HEK293T (cell line): ENCODE measurements at regions not wholly inside any gene's neighbourhood (a gene's known extent, or its start where the extent isn't known, plus 50 kb on each side); places are given as distances from the start of the nearest gene placed in this dataset.

Source experiments
- ARNT ChIP-seq: fragments of 450-650 bp; IDR thresholded peaks from 2 replicates; pipeline ENCODE4 v1.6.1; 2017; ENCODE audit warnings: mild to moderate bottlenecking
- BHLHE40 ChIP-seq: fragments of 450-650 bp; IDR thresholded peaks from 2 replicates; pipeline ENCODE4 v1.6.1; 2016; ENCODE audit warnings: mild to moderate bottlenecking, moderate library complexity, borderline replicate concordance
- FOXA1 ChIP-seq: fragments of 450-650 bp; IDR thresholded peaks from 2 replicates; pipeline ENCODE4 v1.6.1; 2016; ENCODE audit warnings: mild to moderate bottlenecking
- FOXK2 ChIP-seq: fragments of 450-650 bp; IDR thresholded peaks from 2 replicates; pipeline ENCODE4 v1.6.1; 2016; ENCODE audit warnings: mild to moderate bottlenecking
- FOXM1 ChIP-seq: fragments of 450-650 bp; IDR thresholded peaks from 2 replicates; pipeline ENCODE4 v1.6.1; 2017; ENCODE audit warnings: mild to moderate bottlenecking, borderline replicate concordance
- HDGF ChIP-seq: fragments of 450-650 bp; IDR thresholded peaks from 2 replicates; pipeline ENCODE4 v1.6.1; 2017; ENCODE audit warnings: antibody characterized with exemption, borderline replicate concordance
- NFRKB ChIP-seq: fragments of 450-650 bp; IDR thresholded peaks from 2 replicates; pipeline ENCODE4 v1.6.1; 2016; ENCODE audit warnings: mild to moderate bottlenecking, moderate library complexity
- PKNOX1 ChIP-seq: fragments of 450-650 bp; IDR thresholded peaks from 2 replicates; pipeline ENCODE4 v1.6.1; 2016
- SP1 ChIP-seq: fragments of 450-650 bp; IDR thresholded peaks from 2 replicates; pipeline ENCODE4 v1.6.1; 2017
- TARDBP ChIP-seq: fragments of 450-650 bp; IDR thresholded peaks from 2 replicates; pipeline ENCODE4 v1.6.1; 2016
- ZNF384 ChIP-seq: fragments of 450-650 bp; IDR thresholded peaks from 2 replicates; pipeline ENCODE4 v1.6.1; 2016

GRCh38 chr3:44076221-44076829 lies 165.4 kb upstream of the TOPAZ1 start:
- TF ChIP-seq FOXM1 (no peak), ZNF384 (no peak), ARNT (no peak), SP1 (no peak), NFRKB (no peak), TARDBP (no peak), FOXA1 (no peak), HDGF (no peak), FOXK2 (no peak), PKNOX1 (no peak), BHLHE40 (no peak)
